Panc1 (cell line): ENCODE measurements at regions not wholly inside any gene's neighbourhood (a gene's known extent, or its start where the extent isn't known, plus 50 kb on each side); places are given as distances from the start of the nearest gene placed in this dataset.

ENCODE experiments used
- CTCF ChIP-seq: fragments of 450-650 bp; IDR thresholded peaks from 2 replicates; pipeline ENCODE4 v1.5.1; 2017; ENCODE audit warnings: mild to moderate bottlenecking
- POLR2AphosphoS5 ChIP-seq: IDR thresholded peaks from 2 replicates; pipeline ENCODE4 v1.6.1; 2012; ENCODE audit warnings: mild to moderate bottlenecking, low read depth, low read length, moderate library complexity
- REST ChIP-seq, 2 experiments: IDR thresholded peaks; 2 replicates each; pipeline ENCODE4 v1.6.1; 2011 to 2012; ENCODE audit warnings: low read depth in 2 of 2, control low read depth in 1 of 2, low read length in 1 of 2, mild to moderate bottlenecking in 1 of 2, moderate library complexity in 1 of 2; ENCODE audit not compliant: insufficient read depth in 1 of 2
- SIN3A ChIP-seq: IDR thresholded peaks from 2 replicates; pipeline ENCODE4 v1.6.1; 2012; ENCODE audit warnings: low read depth, mild to moderate bottlenecking, low read length, moderate library complexity, borderline replicate concordance; ENCODE audit not compliant: insufficient read depth
- TCF7L2 ChIP-seq: IDR thresholded peaks from 2 replicates; pipeline ENCODE4 v1.6.1; 2011; ENCODE audit warnings: mild to moderate bottlenecking, low read depth, low read length, inconsistent platforms

GRCh38 chr7:26563406-26563805 is 271.7 kb downstream of the SNX10 start:
- TF ChIP-seq CTCF (no peak), REST (IDR thresholded peaks at IDR 0.05; ENCODE audit: insufficient read depth in 1 of 2, low read depth in 2 of 2, low read length in 1 of 2) (no peak), POLR2AphosphoS5 (no peak), TCF7L2 (no peak), SIN3A (no peak)
